ENCODE measurements at regions not wholly inside any gene's neighbourhood (a gene's known extent, or its start where the extent isn't known, plus 50 kb on each side); places are given as distances from the start of the nearest gene placed in this dataset.

DNA sequence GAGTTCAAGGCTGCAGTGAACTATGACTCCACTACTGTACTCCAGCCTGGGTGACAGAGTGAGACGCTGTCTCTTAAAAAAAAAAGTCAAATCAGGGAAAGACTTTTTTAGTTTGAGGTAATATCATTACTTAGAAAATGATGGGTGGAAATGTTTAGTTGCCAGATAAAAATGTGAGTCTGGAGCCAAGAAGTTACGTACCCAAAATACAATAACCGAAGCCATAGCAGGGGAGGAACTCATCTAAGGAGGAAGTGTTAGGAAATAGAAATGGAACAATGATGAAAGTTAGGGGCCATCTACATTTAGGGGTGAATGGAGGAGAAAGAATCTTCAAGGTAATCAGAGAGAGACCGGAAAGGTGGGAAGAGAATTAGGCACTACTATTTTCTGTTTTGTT, 98.8 kb downstream of the DACT1 start:
- no peak for DNase-seq (ENCODE audit: extremely low read depth, insufficient read length)
- no peaks in the 10 kb centered on the region for H3K27me3 ChIP-seq (replicated peaks; ENCODE audit: control insufficient read depth, insufficient read depth, low read length)
- H3K36me3 ChIP-seq (ENCODE audit: control insufficient read depth, insufficient read depth, low read length): no peaks in the 10 kb centered on the region
- TF ChIP-seq, protein P1, sequence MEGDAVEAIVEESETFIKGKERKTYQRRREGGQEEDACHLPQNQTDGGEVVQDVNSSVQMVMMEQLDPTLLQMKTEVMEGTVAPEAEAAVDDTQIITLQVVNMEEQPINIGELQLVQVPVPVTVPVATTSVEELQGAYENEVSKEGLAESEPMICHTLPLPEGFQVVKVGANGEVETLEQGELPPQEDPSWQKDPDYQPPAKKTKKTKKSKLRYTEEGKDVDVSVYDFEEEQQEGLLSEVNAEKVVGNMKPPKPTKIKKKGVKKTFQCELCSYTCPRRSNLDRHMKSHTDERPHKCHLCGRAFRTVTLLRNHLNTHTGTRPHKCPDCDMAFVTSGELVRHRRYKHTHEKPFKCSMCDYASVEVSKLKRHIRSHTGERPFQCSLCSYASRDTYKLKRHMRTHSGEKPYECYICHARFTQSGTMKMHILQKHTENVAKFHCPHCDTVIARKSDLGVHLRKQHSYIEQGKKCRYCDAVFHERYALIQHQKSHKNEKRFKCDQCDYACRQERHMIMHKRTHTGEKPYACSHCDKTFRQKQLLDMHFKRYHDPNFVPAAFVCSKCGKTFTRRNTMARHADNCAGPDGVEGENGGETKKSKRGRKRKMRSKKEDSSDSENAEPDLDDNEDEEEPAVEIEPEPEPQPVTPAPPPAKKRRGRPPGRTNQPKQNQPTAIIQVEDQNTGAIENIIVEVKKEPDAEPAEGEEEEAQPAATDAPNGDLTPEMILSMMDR (IDR thresholded peaks at IDR 0.05; ENCODE audit: insufficient read depth, low read length, poor library complexity, severe bottlenecking): no peak
- no peak overlapping the region for H3K4me3 ChIP-seq (replicated peaks; ENCODE audit: low read depth, low read length)

DNA sequence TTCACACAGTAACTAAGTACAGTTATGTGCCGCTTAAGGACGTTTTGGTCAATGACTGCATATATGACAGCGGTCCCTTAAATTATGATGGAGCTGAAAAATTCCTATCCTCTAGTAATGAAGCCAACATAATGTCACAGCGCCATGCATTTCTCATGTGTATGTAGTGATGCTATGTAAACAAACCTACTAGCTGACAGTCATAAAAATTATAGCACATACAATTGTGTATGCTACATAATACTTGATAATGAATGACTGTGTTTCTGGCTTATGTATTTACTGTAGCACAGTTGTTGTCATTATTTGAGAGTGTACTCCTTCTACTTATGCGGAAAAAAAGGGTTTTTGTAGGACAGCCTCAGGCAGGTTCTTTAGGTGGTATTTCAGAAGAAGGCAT, 99.7 kb downstream of the DACT1 start:
- H3K4me3 ChIP-seq (replicated peaks; ENCODE audit: low read depth, low read length): no peak overlapping the region
- H3K27me3 ChIP-seq (replicated peaks; ENCODE audit: control insufficient read depth, insufficient read depth, low read length): no peaks in the 10 kb centered on the region
- TF ChIP-seq, protein P1 (IDR thresholded peaks at IDR 0.05; ENCODE audit: insufficient read depth, low read length, poor library complexity, severe bottlenecking): no peak
- no peaks in the 10 kb centered on the region for H3K36me3 ChIP-seq (ENCODE audit: control insufficient read depth, insufficient read depth, low read length)
- no peak for DNase-seq (ENCODE audit: extremely low read depth, insufficient read length)

DNA sequence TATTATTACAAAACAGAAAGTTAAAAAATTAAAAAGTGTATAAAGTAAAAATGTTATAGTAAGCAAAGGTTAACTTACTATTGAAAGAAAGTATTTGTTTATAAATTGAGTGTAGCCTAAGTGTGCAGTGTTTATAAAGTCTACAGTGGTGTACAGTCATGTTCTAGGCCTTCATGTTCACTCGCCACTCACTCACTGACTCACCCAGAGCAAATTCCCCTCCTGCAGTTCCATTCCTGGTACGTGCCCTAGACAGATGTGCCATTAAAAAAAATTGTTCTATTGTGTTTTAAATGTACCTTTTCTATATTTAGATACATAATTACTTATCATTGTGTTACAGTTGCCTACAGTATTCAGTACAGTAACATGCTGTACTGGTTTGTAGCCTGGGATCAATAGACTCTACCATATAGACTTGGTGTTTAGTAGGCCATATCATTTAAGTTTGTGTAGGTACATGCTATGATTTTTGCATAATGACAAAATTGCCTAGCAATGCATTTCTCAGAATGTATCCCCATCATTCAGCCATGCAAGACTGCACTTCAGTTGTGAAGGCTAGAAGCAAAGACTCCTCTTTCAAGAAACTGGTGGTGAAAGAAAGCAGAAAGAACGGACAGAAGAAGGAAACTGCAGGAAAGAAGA, 100.6 kb downstream of the DACT1 start:
- Histone ChIP-seq H3K36me3 (ENCODE audit: control insufficient read depth, insufficient read depth, low read length) (no peaks in the 10 kb centered on the region), H3K4me3 (replicated peaks; ENCODE audit: low read depth, low read length) (no peak overlapping the region), H3K27me3 (replicated peaks; ENCODE audit: control insufficient read depth, insufficient read depth, low read length) (no peaks in the 10 kb centered on the region)
- TF ChIP-seq, protein P1 (IDR thresholded peaks at IDR 0.05; ENCODE audit: insufficient read depth, low read length, poor library complexity, severe bottlenecking): no peak
- no peak for DNase-seq (ENCODE audit: extremely low read depth, insufficient read length)

DNA sequence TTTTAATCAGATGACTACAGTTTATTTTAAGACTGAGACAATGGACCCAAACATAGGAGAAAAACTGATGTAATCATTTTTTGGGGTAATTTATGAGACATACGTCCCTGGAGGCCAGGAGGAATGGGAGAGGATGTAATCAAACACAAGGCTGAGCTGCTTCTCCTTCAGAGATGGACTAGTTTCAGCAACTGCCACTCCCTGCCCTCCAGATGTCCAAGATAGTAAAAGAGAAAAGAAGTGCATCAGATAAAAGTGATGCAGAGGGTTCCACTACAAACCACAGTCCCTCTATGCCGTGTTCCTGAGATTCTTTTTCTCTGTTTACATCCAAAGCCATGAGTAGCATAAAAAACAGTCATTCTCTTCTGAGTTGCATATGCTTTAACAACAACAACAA, 101.1 kb downstream of the DACT1 start:
- Histone ChIP-seq H3K27me3 (replicated peaks; ENCODE audit: control insufficient read depth, insufficient read depth, low read length) (no peaks in the 10 kb centered on the region), H3K36me3 (ENCODE audit: control insufficient read depth, insufficient read depth, low read length) (no peaks in the 10 kb centered on the region), H3K4me3 (replicated peaks; ENCODE audit: low read depth, low read length) (no peak overlapping the region)
- no peak for DNase-seq (ENCODE audit: extremely low read depth, insufficient read length)
- TF ChIP-seq, protein P1 (IDR thresholded peaks at IDR 0.05; ENCODE audit: insufficient read depth, low read length, poor library complexity, severe bottlenecking): no peak

DNA sequence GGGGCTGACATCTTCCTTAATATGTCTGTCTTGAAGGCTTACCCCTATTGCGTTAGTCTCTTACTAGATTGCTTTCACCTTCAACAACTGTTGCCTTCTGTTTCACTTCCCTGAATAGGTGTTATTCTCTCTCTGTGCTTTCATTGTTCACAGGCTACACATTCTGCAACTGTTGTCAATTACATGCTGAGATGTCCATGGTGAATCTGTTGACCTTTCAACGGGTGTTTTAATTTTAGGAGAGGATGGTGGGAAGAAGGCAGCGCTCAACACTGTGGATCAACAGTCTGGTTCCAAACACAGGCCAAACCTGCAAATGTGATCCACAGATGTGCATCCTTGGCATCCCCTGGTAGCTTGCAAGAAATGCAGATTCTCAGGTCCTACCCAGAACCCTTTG, 101.9 kb downstream of the DACT1 start:
- peak; percentile 14 for DNase-seq (ENCODE audit: extremely low read depth, insufficient read length)
- TF ChIP-seq, protein P1 (IDR thresholded peaks at IDR 0.05; ENCODE audit: insufficient read depth, low read length, poor library complexity, severe bottlenecking): no peak
- no peaks in the 10 kb centered on the region for H3K36me3 ChIP-seq (ENCODE audit: control insufficient read depth, insufficient read depth, low read length)

More for the DNA sequence above, 101.9 kb downstream of the DACT1 start:
- no peak overlapping the region for H3K4me3 ChIP-seq (replicated peaks; ENCODE audit: low read depth, low read length)
- no peaks in the 10 kb centered on the region for H3K27me3 ChIP-seq (replicated peaks; ENCODE audit: control insufficient read depth, insufficient read depth, low read length)
